HFF-Myc (cell line): ENCODE measurements at regions not wholly inside any gene's neighbourhood (a gene's known extent, or its start where the extent isn't known, plus 50 kb on each side); places are given as distances from the start of the nearest gene placed in this dataset.

Experiments used
- DNase-seq: peaks from one replicate; pipeline ENCODE4 v3.0.0-alpha.2; 2011; ENCODE audit warnings: low read depth; ENCODE audit errors: extremely low read depth
- H3K4me3 ChIP-seq: replicated peaks from 2 replicates; pipeline ENCODE4 v1.5.1; 2011; ENCODE audit warnings: low read depth, mild to moderate bottlenecking, control low read depth, low read length
- CTCF ChIP-seq: IDR thresholded peaks from 2 replicates; pipeline ENCODE4 v1.5.1; 2012; ENCODE audit warnings: mild to moderate bottlenecking, low read depth, low read length, control low read depth; ENCODE audit errors: missing control alignments

GRCh38 chr6:140480852-140481251 is 1106.4 kb upstream of the CITED2 start:
- TF ChIP-seq CTCF: no peak
- DNase-seq: no peak
- H3K4me3 ChIP-seq: no peak overlapping the region

- no peak for DNase-seq
- H3K4me3 ChIP-seq: no peak overlapping the region
- TF ChIP-seq CTCF: no peak
Observed at GRCh38 chr6:140478631-140479030, 1104.2 kb upstream of the CITED2 start.

- no peak for TF ChIP-seq CTCF
- no peak overlapping the region for H3K4me3 ChIP-seq
- DNase-seq: no peak
Observed at GRCh38 chr6:140475086-140475485, 1100.6 kb upstream of the CITED2 start.

GRCh38 chr6:140464720-140465119 is 1090.3 kb upstream of the CITED2 start:
- DNase-seq: no peak
- no peak for TF ChIP-seq CTCF
- H3K4me3 ChIP-seq: no peak overlapping the region

GRCh38 chr6:140463312-140463710 is 1088.9 kb upstream of the CITED2 start:
- H3K4me3 ChIP-seq: no peak overlapping the region
- no peak for DNase-seq
- TF ChIP-seq CTCF: no peak

DNA sequence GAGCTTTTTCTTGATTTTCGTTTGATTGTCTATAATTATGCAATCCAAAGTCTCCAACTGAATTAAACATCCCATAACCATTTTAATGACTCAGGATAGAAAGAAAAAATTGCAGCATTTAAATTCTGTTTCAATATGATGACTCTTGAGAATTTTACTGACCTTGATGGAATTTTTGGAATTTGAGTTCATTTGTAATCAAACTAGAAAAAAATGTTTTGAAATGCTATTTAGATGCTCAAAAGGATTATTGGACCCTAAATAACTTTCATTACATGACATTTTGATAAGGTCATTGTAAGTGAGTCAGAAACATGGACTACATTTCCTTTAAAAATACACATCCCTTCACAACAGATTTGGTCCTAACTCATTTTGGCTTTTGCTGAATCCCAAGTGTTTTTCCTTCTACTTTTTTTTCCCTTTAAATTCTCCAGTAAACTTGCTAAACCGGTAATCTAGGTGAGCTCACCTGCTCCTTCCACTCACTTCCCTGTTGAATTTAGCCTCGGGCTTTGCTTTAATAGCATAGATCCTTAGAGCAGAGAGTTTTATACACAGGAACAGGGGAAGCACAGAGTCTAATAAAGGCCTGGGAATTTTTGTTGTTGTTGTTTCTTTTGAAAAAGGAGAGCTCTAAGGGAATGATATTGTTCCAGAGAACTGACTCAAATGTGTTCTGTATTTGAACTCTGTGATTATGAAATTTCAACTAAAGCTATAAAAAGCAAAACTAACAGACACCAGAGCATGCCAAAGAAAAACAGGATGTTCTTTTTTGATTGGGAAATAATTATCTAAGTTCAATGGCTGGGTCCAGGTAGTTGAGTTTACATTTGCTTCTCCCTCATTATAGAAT is 1088.2 kb upstream of the CITED2 start:
- H3K4me3 ChIP-seq: no peak overlapping the region
- TF ChIP-seq CTCF: no peak
- DNase-seq: no peak

- H3K4me3 ChIP-seq: no peak overlapping the region
- no peak for TF ChIP-seq CTCF
- DNase-seq: no peak
Observed at GRCh38 chr6:140462076-140462452, 1087.6 kb upstream of the CITED2 start.
